Caco-2 (cell line): ENCODE measurements at regions not wholly inside any gene's neighbourhood (a gene's known extent, or its start where the extent isn't known, plus 50 kb on each side); places are given as distances from the start of the nearest gene placed in this dataset.
A peak's percentile ranks its signal among the peaks of the same experiment; 100 is the strongest.

Source experiments
- BruUV-seq: library from RNA; stranded (reverse); fragments of 400-500 nt; replicated peaks from 2 replicates; lab custom pipeline; 2021; lab: Mats Ljungman, UMichigan
- CTCF ChIA-PET: fragments of 300-600 bp; sonication (Branson Sonifier 250); formaldehyde crosslinking; loops from one replicate; lab custom pipeline; 2022; ENCODE audit warnings: antibody characterized with exemption; lab: Charles Lee
- POLR2A ChIA-PET: fragments of 300-600 bp; sonication (Branson Sonifier 250); formaldehyde crosslinking; loops from one replicate; lab custom pipeline; 2022; ENCODE audit warnings: antibody characterized with exemption; lab: Charles Lee
- DNase-seq, 2 experiments: peaks; one replicate each; pipeline versions ENCODE4 v3.0.0 to v3.0.0-alpha.2; 2020 to 2022
- H3K27me3 ChIP-seq: replicated peaks from 2 replicates; pipeline ENCODE4 v1.6.0; 2011; ENCODE audit warnings: low read length; ENCODE audit not compliant: control insufficient read depth, insufficient read depth
- H3K36me3 ChIP-seq: 2 replicates; pipeline ENCODE4 v1.5.1; 2011; ENCODE audit warnings: low read length; ENCODE audit not compliant: control insufficient read depth, insufficient read depth
- H3K4me1 ChIP-seq: fragments of 250-450 bp; sonication (Bioruptor Pico); 2 replicates; pipeline ENCODE4 v1.5.1; 2020; ENCODE audit warnings: mild to moderate bottlenecking
- H3K4me3 ChIP-seq: 2 replicates; pipeline ENCODE4 v1.5.1; 2011; ENCODE audit warnings: low read depth, mild to moderate bottlenecking, control low read depth, low read length
- H3K9me3 ChIP-seq: fragments of 250-450 bp; sonication (Bioruptor Pico); 2 replicates; pipeline ENCODE4 v1.5.1; 2020; ENCODE audit warnings: mild to moderate bottlenecking, moderate library complexity
- H3K27ac Mint-ChIP-seq: one replicate; pipeline ENCODE4 v1.8.0; 2022; ENCODE audit warnings: mixed read lengths; ENCODE audit not compliant: unreplicated experiment
- H3K27me3 Mint-ChIP-seq: one replicate; pipeline ENCODE4 v1.8.0; 2022; ENCODE audit warnings: mixed read lengths; ENCODE audit not compliant: insufficient read depth, unreplicated experiment
- H3K36me3 Mint-ChIP-seq: one replicate; pipeline ENCODE4 v1.8.0; 2022; ENCODE audit warnings: mild to moderate bottlenecking, mixed read lengths; ENCODE audit not compliant: insufficient read depth, unreplicated experiment
- H3K4me1 Mint-ChIP-seq: one replicate; pipeline ENCODE4 v1.8.0; 2022; ENCODE audit warnings: low read depth, mixed read lengths; ENCODE audit not compliant: unreplicated experiment
- H3K4me3 Mint-ChIP-seq: one replicate; pipeline ENCODE4 v1.8.0; 2022; ENCODE audit warnings: mild to moderate bottlenecking, moderate library complexity, mixed read lengths; ENCODE audit not compliant: unreplicated experiment
- H3K9me3 Mint-ChIP-seq: one replicate; pipeline ENCODE4 v1.8.0; 2022; ENCODE audit warnings: mixed read lengths; ENCODE audit not compliant: unreplicated experiment
- CTCF ChIP-seq, 2 experiments: fragments of 200-600 bp in 1 of 2; IDR thresholded peaks; 1 replicate in 1 of 2; 2 replicates in 1 of 2; pipeline versions ENCODE4 v1.5.1 to v1.8.0; 2011 to 2022; ENCODE audit warnings: antibody characterized with exemption in 1 of 2, control low read depth in 1 of 2, inconsistent platforms in 1 of 2, low read depth in 1 of 2, low read length in 1 of 2, mild to moderate bottlenecking in 1 of 2, moderate library complexity in 1 of 2; ENCODE audit not compliant: insufficient read depth in 1 of 2, severe bottlenecking in 1 of 2, unreplicated experiment in 1 of 2
- intact Hi-C: fragments of 100-400 bp; cut with micrococcal nuclease; formaldehyde crosslinking; loops from one replicate; pipeline ENCODE4 v1.10.0; 2022; ENCODE audit not compliant: unreplicated experiment

GRCh38 chr12:97943359-97943758 is 480.8 kb downstream of the RMST start:
- POLR2A ChIA-PET: no interaction called here
- intact Hi-C loops: loop anchor here (1.0 to 2.0 kb wide), 2 partner anchors 227 to 375 kb away; no protein-coding TSS in a partner anchor
- Histone ChIP-seq H3K27me3 (no peaks in the 10 kb centered on the region), H3K36me3 (no peaks in the 10 kb centered on the region), H3K9me3 (peaks cover 10% of the 10 kb centered on the region), H3K4me1 (peaks cover 16% of the 10 kb centered on the region), H3K4me3 (no peak overlapping the region)
- DNase-seq: no peak
- H3K4me1 Mint-ChIP-seq: peaks cover 27% of the 10 kb centered on the region
- no peak overlapping the region for H3K27ac Mint-ChIP-seq
- H3K9me3 Mint-ChIP-seq: peaks cover 29% of the 10 kb centered on the region
- CTCF ChIA-PET: no interaction called here
- H3K4me3 Mint-ChIP-seq: no peak overlapping the region
- no TSS peak for BruUV-seq
- H3K27me3 Mint-ChIP-seq: no peaks in the 10 kb centered on the region
- H3K36me3 Mint-ChIP-seq: peaks cover 10% of the 10 kb centered on the region
- peak in 1 of 2 experiments; percentile 27 for TF ChIP-seq CTCF (IDR thresholded peaks at IDR 0.05; ENCODE audit: insufficient read depth in 1 of 2, low read depth in 1 of 2, low read length in 1 of 2, severe bottlenecking in 1 of 2, unreplicated experiment in 1 of 2)

- CTCF ChIA-PET: no interaction called here
- peaks cover 28% of the 10 kb centered on the region for H3K4me1 Mint-ChIP-seq
- H3K27ac Mint-ChIP-seq: no peak overlapping the region
- H3K4me3 Mint-ChIP-seq: no peak overlapping the region
- no peak overlapping the region for H3K4me3 ChIP-seq
- H3K9me3 Mint-ChIP-seq: peaks cover 40% of the 10 kb centered on the region
- POLR2A ChIA-PET: no interaction called here
- intact Hi-C loops: no loop called here
- H3K27me3 ChIP-seq: no peaks in the 10 kb centered on the region
- no peak for DNase-seq
- BruUV-seq: no TSS peak
- H3K36me3 ChIP-seq: no peaks in the 10 kb centered on the region
- H3K36me3 Mint-ChIP-seq: peaks cover 10% of the 10 kb centered on the region
- no peak for TF ChIP-seq CTCF (IDR thresholded peaks at IDR 0.05; ENCODE audit: insufficient read depth in 1 of 2, low read depth in 1 of 2, low read length in 1 of 2, severe bottlenecking in 1 of 2, unreplicated experiment in 1 of 2)
- H3K27me3 Mint-ChIP-seq: no peaks in the 10 kb centered on the region
- H3K4me1 ChIP-seq: peaks cover 24% of the 10 kb centered on the region
- H3K9me3 ChIP-seq: peaks cover 13% of the 10 kb centered on the region
These were observed 482.0 kb downstream of the RMST start for GRCh38 chr12:97944576-97944975.

- Histone ChIP-seq H3K4me3 (no peak overlapping the region), H3K4me1 (peaks cover 15% of the 10 kb centered on the region), H3K27me3 (no peaks in the 10 kb centered on the region), H3K9me3 (peaks cover 11% of the 10 kb centered on the region), H3K36me3 (no peaks in the 10 kb centered on the region)
- Mint-ChIP-seq H3K4me1 (peaks cover 31% of the 10 kb centered on the region), H3K9me3 (peaks cover 46% of the 10 kb centered on the region), H3K27me3 (no peaks in the 10 kb centered on the region), H3K36me3 (peaks cover 10% of the 10 kb centered on the region), H3K4me3 (no peak overlapping the region), H3K27ac (no peak overlapping the region)
- DNase-seq: no peak
- TF ChIP-seq CTCF (IDR thresholded peaks at IDR 0.05; ENCODE audit: insufficient read depth in 1 of 2, low read depth in 1 of 2, low read length in 1 of 2, severe bottlenecking in 1 of 2, unreplicated experiment in 1 of 2): no peak
- BruUV-seq: no TSS peak
- CTCF ChIA-PET: no interaction called here
- POLR2A ChIA-PET: no interaction called here
- intact Hi-C loops: no loop called here
These were observed 484.1 kb downstream of the RMST start for GRCh38 chr12:97946701-97947100.
